Omental fat pad (tissue), 3 donors: ENCODE measurements at regions not wholly inside any gene's neighbourhood (a gene's known extent, or its start where the extent isn't known, plus 50 kb on each side); places are given as distances from the start of the nearest gene placed in this dataset.

Source experiments
- ATAC-seq: fragments of 150-250 bp; one replicate; pipeline ENCODE4 v1.9.1; 2016; ENCODE audit warnings: mild to moderate bottlenecking, moderate library complexity; ENCODE audit not compliant: low FRiP score
- DNase-seq: peaks from one replicate; pipeline ENCODE4 v3.0.0-alpha.2; 2019; ENCODE audit warnings: low spot score
- CTCF ChIP-seq, 3 donors: fragments of 450-650 bp; IDR thresholded peaks; one replicate each; pipeline ENCODE4 v1.5.1; 2016 to 2017; ENCODE audit warnings: antibody characterized with exemption in 3 of 3, mild to moderate bottlenecking in 3 of 3, moderate library complexity in 2 of 3

DNA sequence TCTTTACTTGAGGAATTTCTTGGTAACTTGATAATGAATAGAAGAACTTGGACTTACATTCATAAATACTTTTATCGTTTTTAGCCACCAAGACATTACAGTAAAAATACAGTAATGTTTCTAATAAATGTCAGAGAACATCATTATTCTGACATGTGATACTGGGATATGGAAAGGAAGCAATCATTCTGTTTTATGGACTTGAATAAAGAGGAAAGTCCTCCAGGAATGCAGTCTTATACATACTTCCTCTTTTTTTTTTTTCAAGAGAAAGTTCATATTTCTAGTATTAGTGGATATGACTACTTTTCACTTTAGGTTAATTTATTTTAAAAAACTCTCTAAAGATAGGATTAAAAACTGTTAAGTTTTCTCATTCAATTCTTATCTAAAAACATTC is 220.0 kb upstream of the SEMA3C start:
- no peak for TF ChIP-seq CTCF (IDR thresholded peaks at IDR 0.05)

DNA sequence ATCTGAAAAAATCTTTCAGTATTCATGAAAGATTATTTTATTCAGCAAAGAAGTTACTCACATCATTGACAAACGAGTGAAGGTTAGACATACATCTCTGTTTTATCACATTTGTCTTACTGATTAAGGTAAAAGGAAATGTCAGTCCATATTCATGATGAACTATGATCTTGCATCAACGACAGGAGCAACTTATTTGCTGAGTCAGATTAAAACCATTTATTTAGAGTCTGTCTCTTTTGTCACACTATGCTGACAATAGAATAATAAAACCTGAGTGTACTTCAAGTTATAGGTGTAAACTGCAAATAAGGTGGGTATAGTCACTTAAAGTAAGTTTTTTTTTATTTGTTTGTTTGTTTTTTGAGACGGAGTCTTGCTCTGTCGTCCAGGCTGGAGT is 216.5 kb upstream of the SEMA3C start:
- ATAC-seq (no peak), DNase-seq (no peak)
- no peak for TF ChIP-seq CTCF (IDR thresholded peaks at IDR 0.05)

More for the DNA sequence above, 220.0 kb upstream of the SEMA3C start:
- no peak for DNase-seq
- ATAC-seq = no peak

DNA sequence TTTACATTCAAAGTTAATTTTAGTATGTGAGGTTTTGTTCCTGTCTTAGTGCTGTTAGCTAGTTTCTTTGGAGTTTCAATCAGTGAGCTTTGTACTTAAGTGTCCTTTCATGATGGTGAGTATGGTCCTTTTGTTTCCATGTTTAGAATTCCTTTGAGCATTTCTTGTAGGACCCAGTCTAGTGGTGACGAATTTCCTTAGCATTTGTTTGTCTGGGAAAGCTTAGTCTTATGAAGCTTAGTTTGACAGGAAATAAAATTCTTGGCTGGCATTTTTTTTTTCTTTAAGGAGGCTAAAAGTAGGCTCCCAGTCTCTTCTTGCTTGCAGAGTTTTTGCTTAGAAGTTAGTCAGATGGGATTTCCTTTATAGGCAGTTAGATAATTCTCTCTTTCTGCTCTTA is 209.2 kb upstream of the SEMA3C start:
- DNase-seq (no peak), ATAC-seq (no peak)
- no peak for TF ChIP-seq CTCF (IDR thresholded peaks at IDR 0.05)

GRCh38 chr7:81120803-81121202 is 202.0 kb upstream of the SEMA3C start:
- ATAC-seq (no peak), DNase-seq (no peak)
- no peak for TF ChIP-seq CTCF (IDR thresholded peaks at IDR 0.05)

- no peak for ATAC-seq
- no peak for TF ChIP-seq CTCF (IDR thresholded peaks at IDR 0.05)
Observed at GRCh38 chr7:81120111-81120510, 201.3 kb upstream of the SEMA3C start.

DNA sequence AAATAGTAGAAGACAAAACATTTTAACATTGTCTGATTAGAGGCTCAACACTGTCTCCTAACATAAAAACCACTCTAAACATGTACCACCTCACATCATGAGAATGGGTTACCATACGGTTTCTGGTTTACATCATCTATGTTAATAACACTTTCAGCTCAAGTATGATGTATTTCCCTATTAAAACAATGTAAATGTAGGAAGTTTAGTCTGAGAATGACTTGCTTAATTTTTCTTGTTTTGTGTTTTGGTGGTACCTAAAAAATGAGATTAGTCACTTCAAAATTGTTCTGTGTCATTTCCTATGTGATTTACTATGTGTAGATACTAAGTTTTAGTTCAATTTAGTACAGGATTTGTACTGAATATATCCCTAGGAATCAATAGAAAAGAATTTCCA is 195.8 kb upstream of the SEMA3C start:
- TF ChIP-seq CTCF (IDR thresholded peaks at IDR 0.05) = no peak
- no peak for ATAC-seq
- DNase-seq = no peak

More at GRCh38 chr7:81120111-81120510, 201.3 kb upstream of the SEMA3C start:
- DNase-seq = no peak

DNA sequence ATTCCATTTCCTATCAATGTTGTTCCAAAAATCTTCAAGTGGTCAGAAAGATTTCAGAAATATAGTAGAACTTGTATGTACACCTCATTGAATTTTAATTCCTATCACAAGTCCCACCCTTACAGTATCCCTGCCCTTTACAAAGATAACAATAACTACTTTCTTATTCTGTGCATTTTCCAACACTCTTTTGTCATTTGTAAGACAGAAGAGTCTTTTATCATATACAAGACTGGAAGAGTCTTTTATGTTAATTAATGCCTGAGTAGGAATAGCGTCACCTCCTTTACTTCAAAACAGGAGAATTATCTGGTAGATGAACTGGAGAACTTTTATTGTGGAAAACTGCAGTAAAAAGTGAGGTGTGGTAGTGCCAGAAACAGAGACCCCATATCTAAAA is 193.9 kb upstream of the SEMA3C start:
- no peak for TF ChIP-seq CTCF (IDR thresholded peaks at IDR 0.05)
- DNase-seq (no peak), ATAC-seq (no peak)
